ENCODE measurements at regions not wholly inside any gene's neighbourhood (a gene's known extent, or its start where the extent isn't known, plus 50 kb on each side); places are given as distances from the start of the nearest gene placed in this dataset.
"Not testable (repeated sequence)": the region's sequence is repeated elsewhere in the genome, so short reads cannot be mapped to it uniquely, and the experiment has no call there.

- no peak for DNase-seq
Measured at GRCh38 chr10:111273235-111273634, 196.4 kb downstream of the ADRA2A start.

DNA sequence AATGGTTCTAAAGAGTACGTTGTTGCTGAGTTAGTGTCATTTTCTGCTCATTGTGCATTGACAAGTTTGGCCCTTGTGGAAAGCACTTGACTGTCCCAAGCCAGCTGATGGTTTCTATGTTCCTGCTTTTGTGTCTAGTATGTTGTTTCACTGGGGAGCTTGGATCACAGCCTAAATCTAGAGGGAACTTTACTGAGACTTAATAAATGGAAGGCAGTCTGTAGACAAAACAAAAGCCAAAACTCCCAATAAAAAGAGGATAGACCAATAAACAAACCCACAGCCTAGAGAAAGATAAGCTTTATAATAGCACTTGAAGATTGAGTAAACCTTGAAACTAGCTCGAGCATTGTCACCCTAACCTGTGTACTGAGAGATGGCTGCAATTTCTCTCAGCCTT lies 196.8 kb downstream of the ADRA2A start:
- no peak for DNase-seq

GRCh38 chr10:111275091-111275490 lies 198.3 kb downstream of the ADRA2A start:
- no peak for DNase-seq

DNA sequence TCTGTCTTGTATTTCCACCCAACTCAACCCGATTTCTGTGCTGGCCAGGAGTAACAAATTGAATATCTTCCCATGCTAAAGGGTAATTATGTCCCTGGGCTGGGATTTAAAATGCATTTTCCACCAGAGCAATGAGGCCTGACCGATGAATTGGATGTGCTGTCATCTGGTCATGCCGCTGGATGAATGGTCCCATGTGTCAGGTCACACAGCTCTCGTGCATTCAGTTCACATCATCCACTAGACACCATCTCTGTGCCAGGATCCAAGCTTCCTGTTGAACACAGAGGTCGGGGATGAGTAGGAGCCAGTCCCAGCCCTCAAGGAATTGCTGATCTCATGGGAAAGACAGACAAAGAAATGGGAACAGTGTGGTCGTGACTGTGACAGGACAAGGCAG lies 200.8 kb downstream of the ADRA2A start:
- no peak for DNase-seq

- DNase-seq = no peak
Measured at GRCh38 chr10:111278266-111278665, 201.4 kb downstream of the ADRA2A start.

- no peak for DNase-seq
Measured at GRCh38 chr10:111281516-111281915, 204.7 kb downstream of the ADRA2A start.

GRCh38 chr10:111289461-111289860 lies 212.6 kb downstream of the ADRA2A start:
- DNase-seq = no peak

DNA sequence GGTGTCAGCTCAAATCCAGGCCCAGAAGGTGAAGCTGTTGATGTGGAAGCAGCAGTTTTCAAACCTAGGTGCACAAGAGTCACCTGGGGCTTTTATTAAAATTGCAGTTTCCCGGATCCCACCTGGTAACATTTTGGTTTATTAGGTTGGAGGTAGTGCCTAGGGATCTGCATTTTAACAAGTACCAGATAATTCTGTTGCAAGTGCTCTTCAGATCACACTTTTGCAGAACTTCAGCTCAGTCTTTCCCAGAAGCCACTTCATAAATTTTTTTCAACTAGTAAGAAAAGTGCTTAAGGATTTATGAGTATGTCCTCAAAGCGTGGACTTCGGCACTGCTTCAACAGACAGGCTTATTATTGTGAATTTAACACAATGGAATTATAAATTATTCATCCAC lies 213.8 kb downstream of the ADRA2A start:
- DNase-seq = no peak

GRCh38 chr10:111295788-111296187 lies 219.0 kb downstream of the ADRA2A start:
- DNase-seq = no peak

- no peak for DNase-seq
Measured at GRCh38 chr10:111297351-111297848, 220.6 kb downstream of the ADRA2A start.

DNA sequence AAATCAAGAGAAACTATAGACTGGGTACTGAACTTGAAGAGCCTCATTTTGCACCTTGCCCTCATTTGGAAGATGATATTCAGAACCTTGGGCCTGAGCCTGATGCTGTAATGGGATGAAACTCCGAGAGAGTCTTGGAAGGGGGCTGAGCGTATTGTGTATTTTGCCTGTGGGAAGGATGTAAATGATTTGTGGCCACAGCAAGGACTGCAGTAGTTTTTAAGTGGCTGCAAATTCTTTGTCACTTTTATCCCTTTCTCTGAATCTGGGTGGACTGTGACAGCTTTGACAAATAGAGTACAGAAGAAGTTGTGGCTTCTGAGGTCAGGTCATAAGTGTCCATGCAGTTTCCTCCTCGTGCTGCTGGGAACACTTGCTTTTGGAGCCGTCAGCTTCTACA lies 221.2 kb downstream of the ADRA2A start:
- DNase-seq = no peak

DNA sequence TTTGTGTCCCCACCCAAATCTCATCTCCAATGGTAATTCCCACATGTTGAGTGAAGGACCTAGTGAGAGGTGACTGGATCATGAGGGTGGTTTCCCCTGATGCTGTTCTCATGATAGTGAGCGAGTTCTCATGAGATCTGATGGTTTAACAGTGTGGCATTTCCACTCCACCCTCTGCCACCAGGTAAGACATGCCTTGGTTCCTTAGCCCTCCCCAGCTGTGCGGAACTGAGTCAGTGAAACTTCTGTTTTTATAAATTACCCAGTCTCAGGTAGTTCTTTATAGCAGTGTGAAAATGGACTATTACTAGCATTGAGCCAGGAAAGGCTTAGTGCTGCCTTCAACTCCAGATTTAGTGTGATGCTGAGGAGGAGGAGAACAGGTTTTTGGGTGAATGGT lies 222.2 kb downstream of the ADRA2A start:
- no peak for DNase-seq

DNA sequence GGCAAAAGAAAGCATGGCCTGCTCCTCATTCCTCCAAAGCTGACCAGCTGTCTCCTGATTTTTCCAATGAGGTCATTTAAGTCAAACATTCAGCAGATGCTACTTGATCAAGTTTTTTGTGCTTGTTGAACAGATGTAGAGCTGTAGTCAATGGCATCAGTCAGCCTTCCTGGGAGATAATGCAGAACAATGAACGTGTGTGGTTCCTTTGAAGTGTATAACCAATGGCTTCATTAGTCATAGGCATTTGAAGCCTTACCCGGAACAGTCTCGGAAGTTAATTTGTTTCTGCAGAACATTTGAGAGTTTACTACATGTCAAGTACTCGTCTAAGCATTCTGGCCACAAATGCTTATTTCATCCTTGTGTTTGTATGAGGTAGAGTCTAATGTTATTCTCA lies 227.1 kb downstream of the ADRA2A start:
- no peak for DNase-seq

GRCh38 chr10:111316722-111317212 lies 239.9 kb downstream of the ADRA2A start:
- DNase-seq = no peak

DNA sequence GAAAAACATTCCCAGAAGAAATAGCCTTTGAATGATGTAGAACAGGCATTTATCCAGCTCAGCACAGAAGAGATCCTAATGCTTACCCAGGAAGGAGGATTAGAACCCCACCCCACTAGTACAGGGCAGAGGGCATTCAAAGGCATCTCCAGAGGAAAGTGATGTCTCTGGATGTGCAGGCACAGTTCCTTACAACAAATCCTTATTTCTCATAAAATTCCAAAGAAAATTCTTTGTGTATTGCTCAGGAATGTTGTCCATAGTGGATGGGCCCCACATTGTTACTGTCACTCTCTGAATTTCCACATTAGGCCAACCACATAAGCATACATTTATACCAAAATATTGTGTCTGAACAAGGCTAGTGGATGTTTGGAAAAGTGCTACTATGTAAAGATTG lies 243.0 kb downstream of the ADRA2A start:
- no peak for DNase-seq

DNA sequence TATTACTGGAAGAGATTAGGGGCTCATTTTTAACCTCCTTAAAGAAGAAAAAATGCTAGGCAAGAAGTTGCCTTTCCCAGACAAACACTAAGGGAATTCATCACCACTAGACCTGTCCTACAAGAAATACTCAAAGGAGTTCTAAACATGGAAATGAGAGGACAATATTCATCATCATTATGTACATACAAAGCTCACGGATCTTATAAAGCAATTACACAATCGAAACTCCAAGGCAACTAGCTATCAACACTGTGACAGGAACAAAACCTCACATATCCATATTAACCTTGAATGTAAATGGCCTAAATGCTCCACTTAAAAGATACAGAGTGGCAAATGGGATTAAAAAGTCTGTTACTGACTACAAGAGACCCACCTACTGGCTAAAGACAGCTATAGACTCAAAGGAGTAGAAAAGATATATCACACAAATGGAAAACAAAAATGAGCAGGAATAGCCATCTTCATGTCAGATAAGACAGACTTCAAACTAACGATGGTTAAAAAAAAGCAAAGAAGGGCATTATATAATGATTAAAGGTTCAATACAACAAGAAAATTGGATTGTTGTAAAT lies 246.6 kb downstream of the ADRA2A start:
- no peak for DNase-seq

GRCh38 chr10:111332174-111332573 lies 255.3 kb downstream of the ADRA2A start:
- DNase-seq = not testable (repeated sequence)

DNA sequence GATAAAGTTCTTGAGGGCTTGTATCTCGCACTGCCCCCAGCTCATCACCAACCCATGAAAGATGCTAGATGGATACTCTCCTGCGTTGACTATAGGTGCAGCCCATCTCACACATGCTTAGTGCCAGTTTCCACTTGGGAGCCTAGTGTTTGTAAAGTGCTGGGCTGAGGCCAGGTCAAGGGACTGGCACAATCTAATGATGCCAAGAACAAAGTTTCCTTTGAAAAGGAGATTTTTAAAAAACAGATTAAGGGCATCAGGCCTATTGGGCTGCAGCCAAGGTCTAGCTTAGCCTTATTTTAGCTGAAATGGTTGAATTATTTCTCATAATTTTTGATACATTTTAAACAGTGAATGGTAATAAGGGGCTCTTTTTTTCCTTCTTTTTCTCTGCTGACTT lies 259.0 kb downstream of the ADRA2A start:
- no peak for DNase-seq

GRCh38 chr10:111338035-111338434 lies 261.2 kb downstream of the ADRA2A start:
- DNase-seq = no peak

DNA sequence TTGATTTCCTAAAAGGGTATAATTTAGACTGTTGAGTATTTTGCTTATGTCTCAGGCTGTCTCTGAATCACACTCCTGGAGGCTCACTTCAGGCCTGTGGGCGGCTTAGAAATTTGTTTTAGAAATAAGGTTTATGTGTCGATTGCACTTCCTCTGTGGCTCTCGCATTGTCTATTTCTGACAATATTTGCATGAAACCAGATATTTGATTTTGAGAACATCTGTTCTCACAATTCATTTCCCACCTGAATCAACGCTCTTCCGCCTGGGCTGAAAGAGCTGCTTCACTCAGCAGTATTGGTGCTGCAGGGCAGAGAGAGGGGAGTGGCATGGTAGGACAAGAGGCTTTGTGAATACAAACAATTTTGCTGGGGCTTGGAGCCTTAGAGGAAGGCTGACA lies 262.0 kb downstream of the ADRA2A start:
- no peak for DNase-seq

- no peak for DNase-seq
Measured at GRCh38 chr10:111344804-111345203, 268.0 kb downstream of the ADRA2A start.

DNA sequence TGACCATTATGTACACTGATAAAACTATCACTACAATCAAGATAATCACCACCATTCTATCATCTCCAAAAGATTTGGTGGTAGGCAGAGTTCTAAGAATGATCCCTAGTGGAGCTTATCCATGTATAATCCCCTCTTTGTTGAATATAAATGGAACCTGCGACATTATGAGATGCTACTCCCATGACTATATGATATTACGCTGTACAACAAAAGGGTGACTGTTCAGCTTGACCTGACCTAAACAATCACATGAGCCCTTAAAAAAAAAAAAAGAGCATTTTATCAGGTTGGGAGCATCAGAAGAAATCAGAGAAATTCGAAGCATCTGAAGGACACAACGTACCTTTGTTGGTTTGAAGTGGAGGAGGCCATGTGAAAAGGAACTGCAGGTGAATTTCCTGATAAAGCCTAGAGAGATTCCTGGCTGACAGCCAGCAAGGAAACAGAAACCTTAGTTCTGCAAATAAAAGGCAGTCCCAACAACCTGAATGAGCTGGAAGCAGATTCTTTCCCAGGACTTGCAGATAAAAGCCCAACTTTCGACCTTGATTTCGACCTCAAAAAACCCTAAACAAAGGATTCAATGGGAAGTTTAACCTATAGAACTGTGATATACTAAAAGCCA lies 270.7 kb downstream of the ADRA2A start:
- no peak for DNase-seq

GRCh38 chr10:111348076-111348475 lies 271.2 kb downstream of the ADRA2A start:
- no peak for DNase-seq

GRCh38 chr10:111354859-111355258 lies 278.0 kb downstream of the ADRA2A start:
- DNase-seq = no peak

DNA sequence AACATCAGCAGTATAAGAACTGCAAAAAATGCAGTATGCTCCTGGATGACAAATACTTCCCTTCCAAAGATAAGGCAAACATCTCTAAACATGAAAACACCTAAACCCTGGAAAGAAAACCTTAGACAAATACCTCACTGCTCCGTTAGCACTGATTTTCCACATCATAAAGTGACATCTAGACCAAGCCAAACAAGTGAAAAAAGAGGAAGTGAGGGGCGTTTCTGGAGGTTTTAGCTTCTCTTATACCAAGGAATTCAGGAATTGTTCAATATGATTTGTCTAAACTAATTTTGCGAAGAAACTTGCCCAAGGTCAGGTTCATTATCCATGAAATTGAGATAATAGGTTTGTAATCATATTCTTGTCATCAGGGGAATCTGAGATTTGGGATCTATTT lies 279.7 kb downstream of the ADRA2A start:
- no peak for DNase-seq

All from SW 1271 (cell line).